ENCODE measurements at regions not wholly inside any gene's neighbourhood (a gene's known extent, or its start where the extent isn't known, plus 50 kb on each side); places are given as distances from the start of the nearest gene placed in this dataset.
"Not testable (repeated sequence)": the region's sequence is repeated elsewhere in the genome, so short reads cannot be mapped to it uniquely, and the experiment has no call there.

GRCh38 chr2:132220589-132220988 lies 58.8 kb upstream of the ANKRD30BL start:
- not testable (repeated sequence) for TF ChIP-seq CTCF (IDR thresholded peaks at IDR 0.05; ENCODE audit: low read depth, low read length, missing input control); JUND (IDR thresholded peaks at IDR 0.05); SP1 (IDR thresholded peaks at IDR 0.05); FOXA2 (IDR thresholded peaks at IDR 0.05)

All from liver (tissue), 3 donors.